ENCODE measurements at regions not wholly inside any gene's neighbourhood (a gene's known extent, or its start where the extent isn't known, plus 50 kb on each side); places are given as distances from the start of the nearest gene placed in this dataset.

GRCh38 chr13:31929031-31929770 lies 102.4 kb upstream of the FRY start:
- peak; percentile 45 for DNase-seq (ENCODE audit: low spot score)

GRCh38 chr13:31930490-31930889 lies 101.1 kb upstream of the FRY start:
- no peak for DNase-seq (ENCODE audit: low spot score)

- DNase-seq (ENCODE audit: low spot score), result no peak
Measured at GRCh38 chr13:31930901-31931522, 100.6 kb upstream of the FRY start.

DNA sequence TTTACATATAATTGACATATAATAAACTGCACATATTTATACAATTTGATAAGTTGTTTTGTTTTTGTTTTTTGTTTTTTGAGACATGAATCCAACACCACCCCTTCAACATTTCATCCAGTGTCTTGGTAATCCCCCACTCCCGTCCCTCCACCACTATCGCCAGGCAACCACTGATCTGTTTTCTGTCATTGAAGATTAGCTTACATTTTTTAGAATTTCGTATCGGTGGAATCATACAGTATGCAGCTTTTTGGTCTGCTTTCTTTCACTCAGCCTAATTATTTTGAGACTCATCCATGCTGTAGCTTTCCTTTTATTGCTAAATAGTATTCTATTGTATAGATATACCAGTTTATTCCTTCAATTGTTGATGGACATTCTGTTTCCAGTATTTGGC lies 94.1 kb upstream of the FRY start:
- no peak for DNase-seq (ENCODE audit: low spot score)

- DNase-seq (ENCODE audit: low spot score), result no peak
Measured at GRCh38 chr13:31940076-31940475, 91.5 kb upstream of the FRY start.

DNA sequence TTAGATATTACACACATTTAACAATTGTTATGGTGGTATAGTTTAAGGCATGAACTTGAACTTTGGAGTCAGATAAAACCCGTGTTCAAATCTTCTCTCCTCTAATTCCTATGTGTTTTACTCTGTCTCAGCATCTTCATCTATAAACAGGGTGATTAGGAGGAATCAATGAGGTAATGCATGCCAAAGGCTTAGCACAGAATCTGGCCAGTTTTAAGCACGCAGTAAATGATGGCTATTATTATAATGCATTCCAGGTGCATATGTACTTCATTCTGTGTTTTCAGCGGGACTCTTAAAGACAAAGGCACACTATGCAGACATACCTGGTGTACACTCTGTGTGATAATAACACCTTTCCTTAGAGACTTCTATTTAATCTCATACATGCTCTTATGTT lies 88.0 kb upstream of the FRY start:
- no peak for DNase-seq (ENCODE audit: low spot score)

DNA sequence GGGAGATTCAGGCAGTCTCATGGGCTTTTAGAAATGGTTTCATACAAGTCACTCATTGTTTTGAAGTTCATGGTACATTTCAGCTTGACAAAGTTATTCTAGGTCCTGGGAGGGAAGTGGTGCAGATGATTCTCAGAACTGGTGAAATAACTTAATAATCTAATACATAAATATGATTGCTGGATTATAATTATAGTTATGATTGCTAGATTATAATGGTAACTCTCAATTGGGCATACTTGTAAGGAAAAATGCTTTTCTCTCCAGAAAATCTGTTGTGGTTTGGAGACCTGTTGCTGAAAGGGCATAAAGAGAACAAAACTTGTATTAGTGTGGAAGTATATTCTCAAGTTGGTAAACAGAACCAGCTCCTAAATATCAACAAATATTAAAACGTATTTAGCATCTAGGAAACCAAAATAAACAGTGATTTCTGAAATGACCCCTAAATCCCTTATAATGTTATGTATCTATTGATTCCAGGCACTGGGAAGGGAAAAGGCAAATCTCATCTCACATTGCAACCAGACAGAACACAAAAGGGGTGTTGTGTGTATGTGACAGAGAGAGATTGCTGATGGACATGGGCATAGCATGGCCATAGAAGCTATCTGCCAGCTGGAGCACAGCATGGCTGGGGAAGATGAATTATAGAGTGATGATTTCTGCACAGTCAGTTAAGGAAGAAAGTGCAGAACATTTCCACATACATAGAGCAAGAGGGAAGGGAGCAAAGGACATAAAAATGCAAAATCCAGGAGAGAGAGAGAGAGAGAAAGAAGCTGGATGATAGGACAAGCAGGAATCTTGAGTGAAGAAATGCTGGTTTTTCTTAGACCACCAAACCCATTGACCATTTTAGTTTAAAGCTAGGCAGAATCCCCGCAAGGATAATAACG lies 87.1 kb upstream of the FRY start:
- DNase-seq (ENCODE audit: low spot score), result no peak

- DNase-seq (ENCODE audit: low spot score), result peak; percentile 30
Measured at GRCh38 chr13:31945202-31945961, 86.2 kb upstream of the FRY start.

DNA sequence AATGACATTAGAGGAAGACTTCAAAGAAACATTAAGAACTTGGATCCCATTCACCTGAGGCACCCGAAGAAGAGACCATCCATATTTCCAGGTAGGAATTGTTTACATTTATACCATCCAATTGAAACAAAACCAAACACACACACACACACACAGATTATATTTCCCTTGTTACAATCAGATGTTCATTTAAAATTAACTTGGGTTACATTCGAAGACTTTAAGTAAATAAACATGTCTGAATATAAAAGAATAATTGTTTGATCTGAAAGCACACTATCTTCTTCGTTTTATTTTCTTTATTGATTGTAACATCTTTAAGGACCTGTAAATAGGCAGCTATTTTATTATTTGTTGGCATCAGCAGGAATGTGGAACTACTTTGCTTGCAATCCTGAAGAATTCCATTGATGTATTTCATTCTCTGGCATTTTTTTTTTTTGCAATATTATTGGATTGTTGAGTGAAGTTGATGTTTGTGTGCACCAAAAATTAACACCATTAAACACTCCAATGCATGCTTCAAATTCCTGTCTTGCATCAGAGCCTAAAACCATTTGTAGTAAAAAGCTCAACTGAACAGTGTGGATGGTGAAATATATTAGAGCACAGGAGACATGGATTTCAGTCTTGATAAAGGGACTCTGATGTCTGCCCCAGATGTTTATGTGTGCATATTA lies 85.3 kb upstream of the FRY start:
- DNase-seq (ENCODE audit: low spot score), result no peak

DNA sequence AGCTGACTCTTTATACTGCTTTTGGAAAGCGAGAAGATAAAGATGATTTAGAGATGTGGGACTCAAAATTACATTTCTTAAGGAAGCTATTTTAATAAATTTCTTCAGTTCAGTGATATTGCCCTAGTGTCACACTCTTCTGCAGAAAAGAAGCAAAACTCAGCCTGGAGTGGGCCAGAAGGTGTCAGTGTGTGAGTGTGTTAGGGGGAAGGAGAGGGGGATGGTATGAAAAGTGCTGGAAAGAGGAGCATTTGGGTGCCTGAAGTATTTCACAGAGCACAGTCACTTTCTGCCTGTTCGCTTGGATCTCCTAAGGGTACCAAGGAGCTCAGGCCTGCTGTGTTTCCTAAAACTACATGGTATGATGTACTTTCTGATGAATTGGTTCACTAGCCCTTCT lies 84.5 kb upstream of the FRY start:
- DNase-seq (ENCODE audit: low spot score), result no peak

DNA sequence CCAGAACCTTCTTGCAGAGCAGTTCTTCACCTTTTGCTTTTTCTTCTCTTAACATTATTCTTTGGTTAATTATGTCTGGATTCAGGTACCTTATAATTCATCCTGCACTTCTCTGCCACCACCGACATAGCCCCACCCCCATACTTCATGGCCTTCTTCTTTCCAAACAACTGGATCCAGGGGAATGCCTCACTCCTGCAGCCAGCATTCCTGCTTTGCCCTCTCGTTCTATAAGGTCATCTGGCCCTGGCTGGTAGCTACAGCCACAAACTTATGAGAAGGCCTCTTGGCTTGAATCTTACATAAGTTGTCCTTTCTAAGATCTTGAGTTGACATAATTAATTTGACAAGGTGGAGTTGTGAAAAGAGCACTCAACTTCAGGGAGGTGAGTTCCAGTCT lies 84.1 kb upstream of the FRY start:
- no peak for DNase-seq (ENCODE audit: low spot score)

- DNase-seq (ENCODE audit: low spot score), result no peak
Measured at GRCh38 chr13:31949486-31949885, 82.1 kb upstream of the FRY start.

- DNase-seq (ENCODE audit: low spot score), result no peak
Measured at GRCh38 chr13:31950111-31950815, 81.3 kb upstream of the FRY start.

GRCh38 chr13:31951215-31951678 lies 80.3 kb upstream of the FRY start:
- no peak for DNase-seq (ENCODE audit: low spot score)

DNA sequence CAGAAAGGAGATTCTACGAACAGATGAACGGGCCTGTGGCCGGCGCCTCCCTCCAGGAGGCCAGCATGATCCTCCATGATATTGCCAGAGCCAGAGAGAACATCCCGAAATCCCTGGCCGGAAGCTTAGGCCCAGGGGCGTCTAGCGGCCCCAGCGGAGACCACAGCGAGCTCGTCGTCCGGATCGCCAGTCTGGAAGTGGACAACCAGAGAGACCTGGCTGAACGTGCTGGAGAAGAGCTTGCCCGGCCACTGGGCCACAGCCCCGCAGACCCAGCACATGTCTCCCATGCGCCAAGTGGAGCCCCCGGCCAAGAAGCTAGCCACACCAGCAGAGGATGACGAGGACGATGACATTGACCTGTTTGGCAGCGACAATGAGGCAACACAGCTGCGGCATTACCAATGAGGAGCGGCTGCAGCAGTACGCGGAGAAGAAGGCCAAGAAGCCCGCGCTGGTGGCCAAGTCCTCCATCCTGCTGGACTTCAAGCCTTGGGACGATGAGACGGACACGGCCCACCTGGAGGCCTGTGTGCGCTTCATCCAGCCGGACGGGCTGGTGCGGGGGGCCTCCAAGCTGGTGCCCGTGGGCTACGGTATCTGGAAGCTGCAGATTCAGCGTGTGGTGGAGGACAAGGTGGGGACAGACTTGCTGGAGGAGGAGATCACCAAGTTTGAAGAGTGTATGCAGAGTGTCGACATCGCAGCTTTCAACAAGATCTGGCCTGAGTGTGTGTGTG lies 78.8 kb upstream of the FRY start:
- no peak for DNase-seq (ENCODE audit: low spot score)

GRCh38 chr13:31955101-31955500 lies 76.5 kb upstream of the FRY start:
- DNase-seq (ENCODE audit: low spot score), result no peak

- no peak for DNase-seq (ENCODE audit: low spot score)
Measured at GRCh38 chr13:31955741-31956140, 75.8 kb upstream of the FRY start.

DNA sequence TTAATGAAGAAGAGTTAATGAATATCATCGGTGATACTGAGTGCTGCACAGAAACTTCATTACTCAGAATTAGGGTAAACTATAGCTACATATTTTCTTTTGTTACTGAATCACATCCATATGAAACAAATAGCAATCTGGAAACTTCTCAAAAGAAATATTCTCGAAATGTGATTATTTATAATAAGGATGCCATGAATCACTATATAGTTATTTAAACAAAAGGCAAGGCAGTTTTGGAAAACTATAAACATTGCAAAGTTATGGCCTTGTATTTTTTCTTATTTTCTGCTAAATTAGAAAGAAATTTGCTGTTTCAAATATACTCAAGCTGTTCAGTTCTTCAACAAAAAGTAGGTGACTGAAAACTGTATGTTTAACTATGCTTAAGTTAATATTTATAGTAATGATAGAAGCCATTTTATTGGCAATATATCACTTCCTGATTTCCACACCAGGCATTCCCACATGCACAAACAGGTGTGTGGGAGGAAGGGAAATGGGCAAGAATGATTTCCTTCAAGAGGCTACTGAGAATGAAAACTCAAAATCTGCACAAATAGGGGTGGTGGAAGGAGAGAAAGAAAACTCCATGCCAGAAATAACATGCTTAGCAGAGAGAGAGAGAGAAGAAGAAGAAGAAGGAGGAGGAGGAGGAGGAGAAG lies 74.5 kb upstream of the FRY start:
- DNase-seq (ENCODE audit: low spot score), result no peak

DNA sequence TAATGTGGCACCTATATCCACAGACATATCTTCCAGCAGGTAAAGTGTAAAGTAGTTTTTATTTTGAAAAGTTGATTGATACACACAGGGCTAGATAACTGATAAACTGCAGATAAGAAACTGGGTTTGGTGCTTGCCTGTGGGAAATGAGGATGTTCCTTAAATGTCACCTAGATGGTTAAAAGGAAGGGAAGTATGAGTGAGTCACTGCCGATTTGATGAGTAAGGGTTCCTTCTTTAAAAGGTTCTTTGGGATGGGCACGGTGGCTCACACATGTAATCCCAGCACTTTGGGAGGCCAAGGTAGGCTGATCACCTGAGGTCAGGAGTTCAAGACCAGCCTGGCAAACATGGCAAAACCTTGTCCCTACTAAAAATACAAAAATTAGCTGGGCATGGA lies 73.8 kb upstream of the FRY start:
- no peak for DNase-seq (ENCODE audit: low spot score)

Data from COLO829 (cell line).